CD4-positive, alpha-beta T cell treated with Interleukin-21 for 1 hour (primary cell): ENCODE measurements at regions not wholly inside any gene's neighbourhood (a gene's known extent, or its start where the extent isn't known, plus 50 kb on each side); places are given as distances from the start of the nearest gene placed in this dataset.
A peak's percentile ranks its signal among the peaks of the same experiment; 100 is the strongest.
"Not testable (repeated sequence)": the region's sequence is repeated elsewhere in the genome, so short reads cannot be mapped to it uniquely, and the experiment has no call there.

Source experiments
- DNase-seq: peaks from one replicate; pipeline ENCODE4 v3.0.0-alpha.2; 2020

- no peak for DNase-seq
Measured at GRCh38 chr7:27032839-27033238, 63.0 kb downstream of the HOXA1 start.

GRCh38 chr7:27031289-27032172, 64.3 kb downstream of the HOXA1 start:
- DNase-seq: peak; percentile 20

- DNase-seq: no peak
Measured at GRCh38 chr7:27030393-27031050, 65.3 kb downstream of the HOXA1 start.

DNA sequence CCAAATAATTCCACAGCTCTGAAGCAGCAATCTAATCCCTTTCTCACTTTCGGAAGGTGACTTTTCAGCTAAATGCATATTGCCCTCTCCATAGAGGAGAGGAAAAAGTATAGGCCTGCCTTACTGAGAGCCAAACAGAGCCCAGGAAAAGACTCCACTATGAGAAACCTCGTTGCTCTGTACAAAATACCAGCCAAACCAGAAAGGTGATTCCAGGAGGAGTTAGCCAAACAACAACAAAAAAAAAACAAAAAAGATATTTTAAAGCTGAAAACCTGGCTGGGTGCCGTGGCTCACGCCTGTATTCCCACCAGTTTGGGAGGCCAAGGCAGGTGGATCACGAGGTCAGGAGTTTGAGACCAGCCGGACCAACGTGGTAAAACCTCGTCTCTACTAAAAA, 70.5 kb downstream of the HOXA1 start:
- no peak for DNase-seq

DNA sequence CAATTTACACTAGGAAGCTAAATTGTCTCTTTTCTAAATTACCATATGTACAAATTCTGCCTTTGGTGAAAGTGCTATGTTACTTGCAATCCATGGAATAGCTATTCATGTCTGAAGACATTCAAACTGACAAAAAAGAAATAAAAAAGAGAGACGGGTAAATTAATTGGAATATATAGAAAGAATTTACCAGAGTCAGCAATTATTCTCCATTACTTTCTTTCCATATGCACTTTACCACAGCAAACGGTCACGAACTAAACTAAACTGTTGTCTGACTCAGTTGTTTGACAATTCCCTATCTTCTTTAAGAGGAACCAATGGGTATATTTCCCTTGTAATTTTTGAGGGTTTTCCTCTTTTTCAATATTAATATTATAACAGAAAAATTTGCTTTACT, 85.7 kb downstream of the HOXA1 start:
- DNase-seq: no peak

GRCh38 chr7:27000496-27000895, 95.3 kb downstream of the HOXA1 start:
- no peak for DNase-seq

DNA sequence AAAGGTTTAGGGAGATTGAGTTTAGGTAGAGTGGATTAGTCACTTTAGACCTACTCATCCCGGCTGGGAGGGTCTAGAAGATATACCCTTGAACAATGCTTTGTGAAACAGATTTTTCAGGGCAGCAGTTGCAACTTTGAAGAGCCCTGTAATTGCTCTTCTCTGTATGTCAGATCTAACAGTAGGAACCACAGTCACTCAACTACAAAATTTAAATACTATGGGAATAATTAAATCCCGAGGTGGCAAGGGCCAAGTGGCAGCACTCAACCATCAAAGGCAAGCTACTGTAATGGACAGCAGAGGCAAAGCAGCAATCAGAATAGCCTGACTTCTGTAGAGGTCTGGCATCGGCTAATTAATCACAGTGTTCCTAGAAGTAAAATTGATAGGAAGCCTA, 97.5 kb downstream of the HOXA1 start:
- DNase-seq: not testable (repeated sequence)

GRCh38 chr7:26995666-26996065, 100.1 kb downstream of the HOXA1 start:
- no peak for DNase-seq

- no peak for DNase-seq
Measured at GRCh38 chr7:26993816-26994810, 101.7 kb downstream of the HOXA1 start.

DNA sequence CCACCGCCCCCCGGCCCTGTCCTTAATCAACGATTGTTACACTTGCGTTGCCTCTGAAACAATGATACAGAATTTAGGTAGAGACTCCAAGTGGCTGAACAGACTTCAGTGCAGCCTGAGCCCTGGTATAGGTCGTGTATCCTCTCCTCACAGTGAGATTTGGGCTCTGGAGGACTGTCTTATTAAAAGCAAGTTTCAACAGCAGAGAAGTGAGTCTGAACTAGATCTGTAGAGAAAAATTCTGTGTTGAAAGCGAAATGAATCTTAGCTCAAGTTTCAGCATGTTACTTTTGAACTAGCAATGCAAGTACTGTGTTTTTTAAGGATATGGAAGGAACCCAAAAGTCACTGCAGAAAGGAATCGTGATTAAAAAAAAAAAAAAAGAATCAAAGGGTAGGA, 103.1 kb downstream of the HOXA1 start:
- DNase-seq: no peak

DNA sequence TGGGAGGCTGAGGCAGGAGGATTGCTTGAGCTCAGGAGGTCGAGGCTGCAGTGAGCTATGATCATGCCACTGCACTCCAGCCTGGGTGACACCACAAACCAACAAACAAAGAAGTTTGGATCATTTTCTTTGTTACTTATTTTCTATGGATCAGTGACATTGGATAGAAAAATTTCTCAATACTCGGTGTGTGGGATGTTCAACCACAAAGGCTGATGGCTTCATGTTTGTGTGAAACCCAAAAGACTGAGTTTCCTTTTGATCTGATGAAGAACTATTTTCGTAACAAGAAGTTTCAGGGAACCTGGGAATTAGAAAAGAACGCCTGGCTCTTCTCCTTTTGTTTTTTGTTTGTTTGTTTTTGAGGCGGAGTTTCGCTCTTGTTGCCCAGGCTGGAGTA, 104.0 kb downstream of the HOXA1 start:
- no peak for DNase-seq

DNA sequence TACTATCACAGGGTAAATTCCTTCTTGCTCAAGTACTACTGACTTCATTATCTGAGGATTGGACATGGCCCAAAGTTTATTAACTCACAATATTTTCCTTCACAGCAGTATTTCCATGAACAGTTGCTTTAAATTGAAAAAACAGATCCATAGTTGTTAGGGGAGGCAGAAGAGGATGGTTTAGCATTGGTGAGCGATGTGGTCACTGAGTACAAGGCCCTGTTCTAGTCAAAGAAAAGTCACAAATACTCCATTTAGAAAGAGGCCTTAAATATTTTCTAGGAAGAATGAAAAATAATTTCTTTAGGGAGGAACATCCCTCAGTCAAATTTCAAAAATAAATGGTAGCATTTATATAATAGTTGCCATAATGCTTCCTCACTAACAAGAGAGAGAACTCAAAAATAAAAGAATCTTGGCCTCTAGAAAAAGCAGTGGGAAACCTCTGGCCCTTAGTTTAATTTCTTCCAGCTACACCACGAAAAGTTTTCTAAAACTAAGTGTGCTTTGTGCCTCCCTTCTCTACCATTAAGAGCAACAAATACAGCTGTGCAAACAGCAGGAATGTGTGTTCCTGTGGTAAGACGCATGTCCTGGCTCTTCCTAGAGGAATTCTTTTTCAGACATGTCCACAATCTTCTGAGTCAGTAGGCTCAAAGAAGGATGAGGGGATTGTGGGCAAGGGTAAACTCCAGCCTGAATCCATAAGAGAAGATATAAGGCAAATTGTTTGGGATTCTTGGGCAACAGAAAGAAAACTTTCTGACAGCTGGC, 105.7 kb downstream of the HOXA1 start:
- DNase-seq: no peak

GRCh38 chr7:26988836-26989374, 106.9 kb downstream of the HOXA1 start:
- DNase-seq: no peak

GRCh38 chr7:26987338-26987737, 108.5 kb downstream of the HOXA1 start:
- no peak for DNase-seq

GRCh38 chr7:26978146-26978545, 113.8 kb upstream of the SKAP2 start:
- no peak for DNase-seq

DNA sequence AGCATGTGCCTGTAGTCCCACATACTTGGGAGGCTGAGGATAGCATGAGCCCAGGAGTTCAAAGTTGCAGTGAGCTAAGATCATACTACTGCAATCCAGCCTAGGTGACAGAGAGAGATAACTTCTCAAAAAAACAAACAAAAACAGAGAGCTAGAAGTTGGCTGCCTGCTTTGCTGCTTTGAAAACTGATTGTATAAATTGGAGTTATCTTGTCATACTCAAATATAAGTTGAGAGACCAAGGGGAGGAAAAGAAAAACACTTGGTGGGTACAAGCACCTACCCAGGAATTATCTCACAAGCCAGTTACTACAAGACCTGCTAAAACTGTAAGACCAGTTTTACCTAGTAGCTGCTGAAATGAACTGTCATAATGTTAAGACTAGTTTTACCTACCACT, 112.5 kb upstream of the SKAP2 start:
- no peak for DNase-seq

DNA sequence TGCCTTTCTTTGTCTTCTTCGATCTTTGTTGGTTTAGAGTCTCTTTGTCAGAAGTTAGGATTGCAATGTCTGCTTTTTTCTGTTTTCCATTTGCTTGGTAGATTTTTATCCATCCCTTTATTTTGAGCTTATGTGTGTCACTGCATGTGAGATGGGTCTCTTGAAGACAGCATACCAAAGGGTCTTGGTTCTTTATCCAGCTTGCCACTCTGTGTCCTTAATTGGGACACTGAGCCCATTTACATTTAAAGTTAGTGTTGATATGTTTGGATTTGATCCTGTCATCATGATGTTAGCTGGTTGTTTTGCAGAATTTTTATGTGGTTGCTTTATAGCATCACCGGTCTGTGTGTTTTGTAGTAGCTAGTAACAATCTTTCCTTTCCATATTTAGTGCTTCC, 107.5 kb upstream of the SKAP2 start:
- DNase-seq: not testable (repeated sequence)

GRCh38 chr7:26965724-26966123, 101.3 kb upstream of the SKAP2 start:
- DNase-seq: no peak

DNA sequence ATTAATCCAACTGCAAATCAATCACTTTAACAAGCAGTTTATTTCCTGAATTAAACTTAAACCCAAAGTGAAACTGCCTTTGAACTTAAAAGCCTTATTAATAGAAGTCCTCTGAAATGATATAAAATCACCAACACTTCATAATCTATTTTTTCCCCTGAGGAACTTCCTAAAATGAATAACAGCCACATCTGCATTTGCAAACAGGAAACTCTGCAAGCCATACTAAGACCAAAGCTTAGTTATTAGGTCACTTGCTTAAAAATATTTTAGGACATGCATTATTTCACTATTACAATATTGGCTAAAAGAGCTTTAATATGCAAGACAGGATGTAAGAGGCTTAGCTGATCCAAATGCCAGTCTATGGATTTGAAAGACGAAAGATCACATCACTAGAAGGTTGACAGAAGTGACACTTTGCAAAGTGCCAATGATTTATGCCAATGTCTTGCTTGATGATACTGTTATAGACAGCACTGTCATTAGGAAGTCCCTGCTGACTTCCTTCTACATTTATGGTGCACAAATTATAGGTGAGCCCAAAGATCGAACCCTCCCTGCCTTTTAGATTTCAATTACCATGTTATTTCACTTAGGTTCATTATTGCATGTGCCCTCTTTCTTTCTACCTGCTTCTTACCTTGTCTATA, 99.9 kb upstream of the SKAP2 start:
- DNase-seq: no peak

DNA sequence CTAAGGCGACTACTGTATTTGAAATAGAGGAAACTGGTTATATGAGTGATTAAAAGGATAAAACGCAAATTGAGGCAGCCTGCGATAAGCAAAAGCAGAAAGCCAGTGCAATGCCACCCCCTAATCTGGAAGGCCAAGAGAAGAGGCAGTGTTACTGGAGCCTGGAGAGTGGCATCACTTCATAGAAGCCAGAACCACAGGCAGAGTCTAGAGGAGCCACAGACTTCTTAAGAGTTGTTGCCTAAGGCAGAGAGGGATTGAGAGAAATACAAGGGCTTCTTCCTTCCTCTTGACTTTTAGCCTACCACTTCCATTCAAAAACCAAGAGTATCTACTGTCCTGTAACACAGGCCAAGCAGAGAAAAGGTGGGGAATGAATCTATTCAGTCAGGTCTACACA, 94.9 kb upstream of the SKAP2 start:
- DNase-seq: no peak

- DNase-seq: no peak
Measured at GRCh38 chr7:26958834-26959233, 94.4 kb upstream of the SKAP2 start.

- no peak for DNase-seq
Measured at GRCh38 chr7:26955516-26955915, 91.1 kb upstream of the SKAP2 start.
